GM19240 (cell line): ENCODE measurements at regions not wholly inside any gene's neighbourhood (a gene's known extent, or its start where the extent isn't known, plus 50 kb on each side); places are given as distances from the start of the nearest gene placed in this dataset.
"Not testable (repeated sequence)": the region's sequence is repeated elsewhere in the genome, so short reads cannot be mapped to it uniquely, and the experiment has no call there.

Source experiments
- DNase-seq: peaks from one replicate; pipeline ENCODE4 v3.0.0; 2011; ENCODE audit warnings: low spot score; ENCODE audit not compliant: insufficient read length

GRCh38 chr1:214861615-214862014 is 220.9 kb upstream of the KCNK2 start:
- no peak for DNase-seq

- no peak for DNase-seq
These were observed 220.1 kb upstream of the KCNK2 start for GRCh38 chr1:214862421-214862820.

- DNase-seq: no peak
These were observed 217.4 kb upstream of the KCNK2 start for GRCh38 chr1:214864896-214865688.

- DNase-seq: not testable (repeated sequence)
These were observed 212.1 kb upstream of the KCNK2 start for GRCh38 chr1:214870426-214870825.

- DNase-seq: no peak
These were observed 201.6 kb upstream of the KCNK2 start for GRCh38 chr1:214880956-214881355.

- no peak for DNase-seq
These were observed 199.9 kb upstream of the KCNK2 start for GRCh38 chr1:214882616-214883015.

GRCh38 chr1:214895011-214895600 is 187.4 kb upstream of the KCNK2 start:
- DNase-seq: no peak

- DNase-seq: no peak
These were observed 185.6 kb upstream of the KCNK2 start for GRCh38 chr1:214896921-214897320.

GRCh38 chr1:214897581-214897980 is 185.0 kb upstream of the KCNK2 start:
- no peak for DNase-seq

- no peak for DNase-seq
These were observed 184.4 kb upstream of the KCNK2 start for GRCh38 chr1:214898161-214898560.

GRCh38 chr1:214898718-214899117 is 183.8 kb upstream of the KCNK2 start:
- no peak for DNase-seq

- DNase-seq: no peak
These were observed 182.6 kb upstream of the KCNK2 start for GRCh38 chr1:214899908-214900460.

- no peak for DNase-seq
These were observed 181.9 kb upstream of the KCNK2 start for GRCh38 chr1:214900590-214900989.

GRCh38 chr1:214901718-214902117 is 180.8 kb upstream of the KCNK2 start:
- no peak for DNase-seq

GRCh38 chr1:214902636-214903320 is 179.8 kb upstream of the KCNK2 start:
- no peak for DNase-seq

GRCh38 chr1:214912127-214912526 is 170.4 kb upstream of the KCNK2 start:
- no peak for DNase-seq

GRCh38 chr1:214913966-214914365 is 168.6 kb upstream of the KCNK2 start:
- DNase-seq: no peak

- DNase-seq: no peak
These were observed 165.4 kb upstream of the KCNK2 start for GRCh38 chr1:214917081-214917635.

GRCh38 chr1:214918745-214919144 is 163.8 kb upstream of the KCNK2 start:
- DNase-seq: no peak

- no peak for DNase-seq
These were observed 162.2 kb upstream of the KCNK2 start for GRCh38 chr1:214920337-214920736.

- no peak for DNase-seq
These were observed 159.1 kb upstream of the KCNK2 start for GRCh38 chr1:214923278-214923915.
